T-helper 1 cell treated with Interleukin-12 subunit alpha and Interleukin-12 subunit beta and Interleukin-4 antibody, amounts not matched to agents 30 ng/mL and 1 ng/mL, for 36 hours (primary cell): ENCODE measurements at regions not wholly inside any gene's neighbourhood (a gene's known extent, or its start where the extent isn't known, plus 50 kb on each side); places are given as distances from the start of the nearest gene placed in this dataset.

Experiments
- intact Hi-C: fragments of 100-400 bp; cut with micrococcal nuclease; formaldehyde crosslinking; loops from one replicate; pipeline ENCODE4 v1.15.1; 2024

DNA sequence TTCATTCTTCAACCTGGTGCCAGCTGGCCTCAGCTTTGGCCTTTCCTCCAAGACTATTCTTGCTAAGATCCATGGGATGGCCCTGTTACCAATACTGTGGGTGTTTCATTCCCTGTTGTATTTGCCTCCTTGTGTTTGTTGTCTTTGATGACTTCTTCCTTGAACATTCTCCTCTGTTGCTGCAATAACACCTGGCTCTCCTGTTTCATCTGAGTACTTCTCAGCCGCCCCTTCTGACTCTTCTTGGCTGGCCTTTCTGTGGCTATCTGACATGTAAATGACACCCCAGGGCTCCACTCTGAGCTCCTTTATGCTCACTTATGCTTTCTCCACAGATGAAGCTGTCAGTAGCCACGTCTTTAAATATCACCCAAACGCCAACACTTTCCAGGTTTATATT, 302.7 kb upstream of the CHRNA7 start:
- intact Hi-C loops = no loop called here

DNA sequence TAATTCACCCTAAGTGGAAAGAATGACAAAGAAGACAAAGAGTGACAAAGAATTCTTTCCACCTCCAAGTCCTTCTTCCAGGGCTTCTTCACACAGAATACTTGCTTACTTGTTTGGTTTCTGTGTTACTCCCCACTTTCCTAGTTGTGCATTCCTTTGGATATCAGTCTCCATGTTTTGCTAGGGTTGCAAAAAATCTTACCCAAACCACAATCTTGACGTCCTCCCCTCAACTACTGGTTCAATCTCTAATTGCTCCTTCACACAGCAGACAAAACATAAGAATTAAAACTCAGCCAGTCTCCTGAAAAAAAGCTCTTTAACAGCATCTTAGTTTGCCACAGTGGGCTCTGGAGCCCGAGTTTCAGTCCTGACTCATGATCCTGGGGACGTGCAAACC, 297.6 kb upstream of the CHRNA7 start:
- intact Hi-C loops = no loop called here

GRCh38 chr15:31733424-31733823, 296.9 kb upstream of the CHRNA7 start:
- intact Hi-C loops = no loop called here

DNA sequence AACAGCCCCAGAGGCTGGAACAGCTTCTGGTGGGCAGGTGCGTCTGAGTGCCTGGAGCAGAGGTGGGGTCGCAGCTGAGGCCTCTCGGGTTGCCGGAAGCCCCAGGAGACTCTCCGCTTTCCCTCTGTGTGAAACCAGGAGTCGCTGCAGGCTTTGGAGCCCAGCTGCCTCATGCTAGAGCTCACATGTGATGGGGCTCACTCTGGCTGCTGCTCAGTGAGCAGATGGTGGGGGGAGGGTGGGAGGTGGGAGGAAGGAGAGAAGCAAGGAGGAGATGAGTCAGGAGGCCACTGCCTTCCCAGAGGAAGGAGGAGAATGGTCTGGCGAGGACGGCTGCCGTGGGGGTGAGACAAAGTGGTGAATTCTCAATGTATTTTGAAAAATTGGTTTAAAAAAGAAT, 290.1 kb upstream of the CHRNA7 start:
- intact Hi-C loops = no loop called here

GRCh38 chr15:31745841-31746240, 284.5 kb upstream of the CHRNA7 start:
- intact Hi-C loops = no loop called here

DNA sequence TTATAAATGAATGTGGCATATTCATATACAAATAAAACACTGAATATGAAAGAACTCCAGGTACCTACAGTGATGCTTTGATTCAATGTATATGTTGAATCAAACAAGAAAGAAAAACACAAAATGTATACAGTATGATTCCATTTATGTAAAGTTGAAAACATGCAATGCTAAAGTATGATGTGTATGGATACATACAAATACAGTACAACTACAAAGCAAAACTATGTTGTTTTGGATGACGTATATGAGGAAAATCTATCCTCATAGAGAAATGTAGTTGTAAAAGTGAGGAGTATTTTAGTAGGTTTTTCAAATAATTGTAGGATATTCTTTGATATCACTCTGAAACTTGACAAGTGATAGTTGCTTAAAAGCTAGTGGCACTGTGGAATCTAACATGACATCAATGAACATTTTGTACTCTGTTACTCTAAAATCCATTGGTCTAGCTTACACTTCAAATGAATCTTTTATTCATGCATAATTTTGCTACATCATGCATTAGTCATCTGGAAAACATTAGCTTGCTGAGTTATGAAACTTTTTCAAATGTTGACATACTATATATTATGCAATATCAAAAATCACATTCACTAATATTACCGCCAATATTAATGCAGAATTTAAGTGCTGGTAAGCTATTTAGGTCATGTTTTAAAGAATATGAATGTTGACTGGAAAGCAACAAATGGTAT, 278.1 kb upstream of the CHRNA7 start:
- intact Hi-C loops = no loop called here

- intact Hi-C loops = no loop called here
Observed at GRCh38 chr15:31752905-31753304, 277.4 kb upstream of the CHRNA7 start.

- intact Hi-C loops = no loop called here
Observed at GRCh38 chr15:31758126-31758525, 272.2 kb upstream of the CHRNA7 start.

- intact Hi-C loops = no loop called here
Observed at GRCh38 chr15:31768055-31768454, 262.3 kb upstream of the CHRNA7 start.

DNA sequence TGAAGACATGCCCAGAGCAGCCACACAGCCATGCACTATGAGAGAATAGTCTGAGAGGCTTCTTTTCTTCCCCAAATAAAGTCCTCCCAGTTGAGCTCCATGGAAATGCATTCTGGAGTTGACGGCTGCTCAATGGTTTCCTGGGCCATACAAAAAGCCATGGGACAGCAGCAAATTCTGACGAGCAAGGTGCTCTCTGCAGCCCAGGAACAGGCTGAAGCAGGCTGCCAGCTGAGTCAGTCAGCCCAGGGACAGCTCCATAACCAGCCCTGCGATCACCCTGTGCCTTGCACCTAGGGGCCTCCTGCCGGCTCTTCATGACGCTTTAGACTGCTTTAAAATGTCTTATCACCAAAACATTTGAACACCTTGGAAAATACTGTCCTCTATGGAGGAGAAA, 256.3 kb upstream of the CHRNA7 start:
- intact Hi-C loops = no loop called here

DNA sequence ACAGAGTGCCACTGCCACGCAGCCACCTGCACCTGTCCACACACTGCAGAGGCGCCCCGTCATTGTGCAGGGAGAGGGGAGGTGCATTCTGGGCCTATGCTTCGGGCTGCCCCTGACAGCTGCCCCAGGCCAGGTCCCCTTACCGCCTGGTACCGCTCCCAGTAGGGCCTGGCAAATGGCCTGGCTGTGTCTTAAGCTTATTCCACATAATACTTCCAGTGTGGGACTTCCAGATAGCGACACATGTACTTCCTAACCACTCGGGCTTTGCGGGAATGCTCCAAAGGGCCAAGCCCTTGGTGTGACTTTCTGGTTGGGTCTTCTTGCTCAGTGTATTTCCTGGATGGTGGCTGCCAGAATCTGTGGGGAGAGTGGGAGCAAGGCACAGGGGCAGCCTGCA, 254.3 kb upstream of the CHRNA7 start:
- intact Hi-C loops = no loop called here

DNA sequence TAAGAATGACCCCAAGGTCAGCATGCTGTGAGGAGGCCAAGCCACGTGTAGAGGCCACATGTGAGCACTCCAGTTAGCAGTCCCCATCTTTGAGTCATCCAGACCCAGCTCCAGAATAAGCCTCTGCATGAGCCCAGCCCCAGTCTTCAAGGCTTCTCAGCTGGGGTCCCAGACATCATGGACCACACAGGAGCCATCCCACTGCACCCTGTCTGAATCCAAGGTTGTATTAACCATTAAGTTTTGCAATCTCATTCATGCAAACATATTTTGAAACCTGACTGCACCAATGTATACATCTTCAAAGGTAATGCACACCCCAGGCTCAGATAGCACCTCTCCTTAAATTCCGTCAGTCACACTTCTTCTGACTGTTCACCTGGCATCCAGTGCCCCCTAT, 249.1 kb upstream of the CHRNA7 start:
- intact Hi-C loops = no loop called here

GRCh38 chr15:31782016-31782783, 248.1 kb upstream of the CHRNA7 start:
- intact Hi-C loops = no loop called here

DNA sequence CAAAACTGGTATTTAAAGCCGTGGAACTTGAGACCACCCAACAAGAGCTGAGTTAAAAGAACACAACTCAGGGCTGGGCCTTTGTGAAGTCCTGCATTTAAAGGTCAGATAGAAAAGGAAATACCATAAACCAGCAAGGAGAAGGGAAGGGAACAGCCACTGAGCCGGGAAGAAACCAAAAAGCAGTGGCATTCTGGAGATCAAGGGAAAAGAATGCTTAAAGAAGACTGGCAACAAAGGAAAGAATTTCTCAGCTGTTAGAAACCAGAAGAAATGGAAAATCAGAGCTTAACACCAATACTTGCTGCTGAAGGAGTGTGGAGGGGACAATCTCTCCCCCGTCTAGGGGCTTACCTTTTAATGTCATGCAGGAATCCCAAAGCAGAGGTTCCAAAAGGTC, 247.4 kb upstream of the CHRNA7 start:
- intact Hi-C loops = no loop called here

GRCh38 chr15:31786360-31786759, 244.0 kb upstream of the CHRNA7 start:
- intact Hi-C loops = no loop called here

DNA sequence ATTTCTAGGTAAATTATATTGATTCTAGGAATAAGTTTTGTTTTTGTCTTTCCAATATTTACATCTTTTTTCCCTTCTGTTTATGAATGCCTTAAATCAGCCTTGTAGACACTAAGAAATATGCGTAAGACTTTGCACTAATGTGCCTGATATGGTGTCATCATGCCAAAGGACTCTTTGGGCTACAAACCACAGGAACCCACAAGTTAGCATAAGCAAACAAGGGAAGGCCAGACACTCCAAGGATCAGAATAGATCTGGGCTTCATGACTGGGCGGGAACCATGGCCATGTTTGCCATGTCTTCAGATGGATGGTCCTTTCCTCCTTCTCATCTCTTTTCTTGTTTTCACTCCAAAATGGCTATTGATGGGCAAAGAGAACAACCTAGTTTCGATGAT, 242.2 kb upstream of the CHRNA7 start:
- intact Hi-C loops = no loop called here

DNA sequence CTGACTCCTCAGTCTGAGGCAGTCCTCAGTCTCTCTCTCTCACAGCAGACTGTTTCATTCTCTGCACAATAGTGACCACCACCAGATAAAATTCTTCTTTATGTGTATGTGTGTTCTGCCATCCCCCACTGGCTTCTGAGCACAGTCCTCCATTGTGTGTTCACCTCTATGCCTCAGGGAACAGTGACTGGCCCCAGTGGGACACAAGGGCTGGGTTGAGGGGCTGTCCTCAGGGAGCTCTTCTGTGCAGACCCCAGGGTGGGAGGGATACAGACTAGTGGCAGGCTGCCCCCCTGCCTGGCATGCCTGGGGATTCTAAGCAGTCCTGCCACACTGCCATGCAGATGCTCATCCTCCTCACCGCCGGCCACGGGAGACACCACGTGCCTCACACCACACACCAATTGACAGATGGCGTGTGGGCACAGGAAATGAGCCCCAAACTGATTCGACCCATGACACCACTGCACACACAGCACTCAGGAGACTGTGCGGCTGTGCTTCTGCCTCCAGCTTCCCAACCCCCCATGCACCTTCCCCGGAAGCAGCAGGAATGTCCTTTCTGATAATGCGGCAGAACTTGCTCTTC, 237.6 kb upstream of the CHRNA7 start:
- intact Hi-C loops = no loop called here

DNA sequence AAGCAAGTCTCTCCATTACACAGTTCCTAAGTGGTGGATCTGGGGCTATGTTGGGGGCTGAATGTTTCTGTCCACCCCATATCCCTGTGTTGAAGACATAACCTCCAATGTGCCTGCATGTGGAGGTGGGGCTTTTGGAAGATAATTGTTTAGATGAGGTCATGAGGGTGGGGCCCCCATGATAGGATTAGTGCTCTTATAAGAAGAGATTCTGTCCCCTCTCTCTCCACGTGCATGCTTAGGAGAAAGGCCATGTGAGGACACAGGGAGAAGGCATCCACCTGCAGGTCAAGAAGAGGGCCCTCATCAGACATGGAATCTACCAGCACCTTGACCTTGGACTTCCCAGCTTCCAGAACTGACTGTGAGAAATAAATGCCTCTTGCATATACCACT, 231.0 kb upstream of the CHRNA7 start:
- intact Hi-C loops = no loop called here

DNA sequence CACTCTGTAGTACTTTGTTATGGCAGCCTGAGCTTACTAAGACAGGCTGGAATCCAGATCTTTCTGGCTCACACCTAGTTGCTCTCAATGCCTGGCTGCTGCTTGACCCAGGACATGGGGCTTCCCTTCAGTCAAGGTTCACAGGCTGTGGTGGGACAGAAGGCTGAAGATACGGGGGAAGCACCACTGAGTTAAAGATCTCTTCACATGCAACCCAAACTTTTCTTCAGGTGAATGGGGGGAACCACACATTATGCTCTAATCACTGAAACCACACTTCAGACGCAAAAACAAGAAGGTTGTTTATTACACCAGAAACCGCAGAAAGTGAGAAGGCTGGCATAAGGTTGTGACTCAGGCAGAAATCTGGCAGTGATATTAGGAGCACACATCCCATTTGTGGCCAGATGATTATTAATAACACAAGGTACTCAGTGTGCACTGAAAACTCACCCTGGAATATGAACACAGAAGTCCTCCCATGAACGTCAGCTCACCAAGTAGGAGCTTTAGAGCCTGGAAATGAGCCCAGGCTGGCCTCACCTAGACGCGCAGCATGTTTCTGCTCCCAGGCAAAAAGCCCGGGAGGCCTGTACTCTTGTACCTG, 230.5 kb upstream of the CHRNA7 start:
- intact Hi-C loops = no loop called here

- intact Hi-C loops = no loop called here
Observed at GRCh38 chr15:31801152-31801551, 229.2 kb upstream of the CHRNA7 start.

GRCh38 chr15:31802761-31803160, 227.6 kb upstream of the CHRNA7 start:
- intact Hi-C loops = no loop called here

GRCh38 chr15:31803388-31803884, 226.9 kb upstream of the CHRNA7 start:
- intact Hi-C loops = no loop called here
